Astrocyte (in vitro differentiated cells and primary cell): ENCODE measurements at regions not wholly inside any gene's neighbourhood (a gene's known extent, or its start where the extent isn't known, plus 50 kb on each side); places are given as distances from the start of the nearest gene placed in this dataset.
"Not testable (repeated sequence)": the region's sequence is repeated elsewhere in the genome, so short reads cannot be mapped to it uniquely, and the experiment has no call there.

Experiments used
- CTCF ChIP-seq: IDR thresholded peaks from 2 replicates; pipeline ENCODE4 v1.5.1; 2011; ENCODE audit warnings: low read depth, mild to moderate bottlenecking, inconsistent platforms, low read length, moderate library complexity; ENCODE audit not compliant: insufficient read depth
- EZH2 ChIP-seq: IDR thresholded peaks from 2 replicates; pipeline ENCODE4 v1.6.1; 2012; ENCODE audit warnings: mild to moderate bottlenecking, low read length, inconsistent platforms; ENCODE audit not compliant: insufficient read depth

- TF ChIP-seq CTCF, EZH2: not testable (repeated sequence)
Observed at GRCh38 chr10:44246700-44247099, 138.2 kb downstream of the CXCL12 start.
